HFFc6 (cell line): ENCODE measurements at regions not wholly inside any gene's neighbourhood (a gene's known extent, or its start where the extent isn't known, plus 50 kb on each side); places are given as distances from the start of the nearest gene placed in this dataset.
"Not testable (repeated sequence)": the region's sequence is repeated elsewhere in the genome, so short reads cannot be mapped to it uniquely, and the experiment has no call there.

ENCODE experiments used
- DNase-seq: peaks from one replicate; pipeline ENCODE4 v3.0.0-alpha.2; 2018
- H3K27ac Mint-ChIP-seq: 2 replicates; pipeline ENCODE4 v1.8.0; 2020; ENCODE audit warnings: mild to moderate bottlenecking, mixed read lengths
- H3K27me3 Mint-ChIP-seq: 2 replicates; pipeline ENCODE4 v1.8.0; 2021; ENCODE audit warnings: mild to moderate bottlenecking, moderate library complexity, mixed read lengths; ENCODE audit not compliant: insufficient read depth
- H3K36me3 Mint-ChIP-seq: 2 replicates; pipeline ENCODE4 v1.8.0; 2021; ENCODE audit warnings: low read depth, mixed read lengths
- H3K4me1 Mint-ChIP-seq: 2 replicates; pipeline ENCODE4 v1.8.0; 2020; ENCODE audit warnings: low read depth, mixed read lengths
- H3K4me3 Mint-ChIP-seq: 2 replicates; pipeline ENCODE4 v1.8.0; 2020; ENCODE audit warnings: mild to moderate bottlenecking, moderate library complexity, mixed read lengths
- H3K9me3 Mint-ChIP-seq: 2 replicates; pipeline ENCODE4 v1.8.0; 2020; ENCODE audit warnings: mild to moderate bottlenecking, mixed read lengths
- CTCF ChIP-seq: fragments of 200-600 bp; sonication (generic); IDR thresholded peaks from 2 replicates; pipeline ENCODE4 v1.5.0; 2021; ENCODE audit warnings: antibody characterized with exemption, mild to moderate bottlenecking

GRCh38 chr21:33968995-33969348 is 53.4 kb upstream of the ATP5PO start:
- DNase-seq: no peak
- H3K27ac Mint-ChIP-seq: peak overlapping the region; percentile 83
- H3K4me3 Mint-ChIP-seq: peak overlapping the region; percentile 75
- H3K9me3 Mint-ChIP-seq: no peaks in the 10 kb centered on the region
- peaks cover 8% of the 10 kb centered on the region; the same call in 1 of the 2 replicates for H3K36me3 Mint-ChIP-seq
- TF ChIP-seq CTCF: no peak
- H3K4me1 Mint-ChIP-seq: peaks cover 78% of the 10 kb centered on the region
- peaks cover 2% of the 10 kb centered on the region; the same call in 1 of the 2 replicates for H3K27me3 Mint-ChIP-seq

GRCh38 chr21:33968080-33968994 is 52.7 kb upstream of the ATP5PO start:
- Mint-ChIP-seq H3K27ac (peak overlapping the region; percentile 83), H3K27me3 (peaks cover 2% of the 10 kb centered on the region; the same call in 1 of the 2 replicates), H3K4me1 (peaks cover 79% of the 10 kb centered on the region), H3K36me3 (peaks cover 8% of the 10 kb centered on the region; the same call in 1 of the 2 replicates), H3K9me3 (no peaks in the 10 kb centered on the region), H3K4me3 (peak overlapping the region; percentile 75)
- TF ChIP-seq CTCF: no peak
- peak; percentile 84 for DNase-seq

GRCh38 chr21:33967086-33967571 is 51.5 kb upstream of the ATP5PO start:
- Mint-ChIP-seq H3K9me3 (no peaks in the 10 kb centered on the region), H3K27me3 (peaks cover 2% of the 10 kb centered on the region; the same call in 1 of the 2 replicates), H3K36me3 (peaks cover 8% of the 10 kb centered on the region; the same call in 1 of the 2 replicates), H3K27ac (peak overlapping the region; percentile 64), H3K4me3 (peak overlapping the region; percentile 24; the same call in 1 of the 2 replicates), H3K4me1 (peaks cover 79% of the 10 kb centered on the region)
- no peak for TF ChIP-seq CTCF
- DNase-seq: no peak

- Mint-ChIP-seq H3K4me1 (peaks cover 74% of the 10 kb centered on the region), H3K9me3 (no peaks in the 10 kb centered on the region)
Observed at GRCh38 chr21:33966324-33966949, 50.8 kb upstream of the ATP5PO start.

GRCh38 chr21:33965662-33966061 is 50.1 kb upstream of the ATP5PO start:
- not testable (repeated sequence) for H3K4me3 Mint-ChIP-seq, DNase-seq, H3K27ac Mint-ChIP-seq, H3K36me3 Mint-ChIP-seq, H3K27me3 Mint-ChIP-seq, H3K9me3 Mint-ChIP-seq
- H3K4me1 Mint-ChIP-seq: peaks cover 67% of the 10 kb centered on the region

More at GRCh38 chr21:33966324-33966949, 50.8 kb upstream of the ATP5PO start:
- TF ChIP-seq CTCF: no peak
- Mint-ChIP-seq H3K36me3 (peaks cover 8% of the 10 kb centered on the region; the same call in 1 of the 2 replicates), H3K27me3 (peaks cover 2% of the 10 kb centered on the region; the same call in 1 of the 2 replicates), H3K4me3 (no peak overlapping the region), H3K27ac (no peak overlapping the region)
- no peak for DNase-seq
